ENCODE measurements at regions not wholly inside any gene's neighbourhood (a gene's known extent, or its start where the extent isn't known, plus 50 kb on each side); places are given as distances from the start of the nearest gene placed in this dataset.

DNA sequence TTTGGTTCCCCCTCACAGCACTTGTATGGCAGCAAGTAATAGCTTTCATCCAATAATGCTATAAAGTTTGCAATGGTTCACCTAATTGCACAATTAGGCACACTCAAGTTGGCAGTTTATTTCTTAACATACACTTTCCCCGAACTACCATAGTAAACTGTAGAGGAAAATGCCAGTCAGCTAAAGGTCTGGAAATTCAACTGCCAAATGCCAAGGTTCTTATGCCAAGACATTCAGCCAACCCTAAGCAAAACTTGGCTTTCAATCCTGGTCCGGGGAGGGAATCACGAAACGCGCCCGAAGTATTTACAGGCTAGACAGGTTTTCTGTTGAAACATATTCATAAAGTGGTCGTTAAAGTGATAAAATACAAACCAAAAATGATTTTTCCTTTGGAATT is 1512.4 kb upstream of the FLRT2 start:
- Histone ChIP-seq H3K36me3 (no peaks in the 10 kb centered on the region), H3K4me1 (no peaks in the 10 kb centered on the region), H3K4me3 (no peak overlapping the region), H3K9me3 (peaks cover 0 to 11% of the 10 kb centered on the region in 2 donors), H3K27me3 (no peaks in the 10 kb centered on the region), H3K27ac (no peak overlapping the region)
- intact Hi-C loops (cut with DNase I; ENCODE audit: low total_unique reads) (no loop called here), in situ Hi-C loops (cut with MboI; ENCODE audit: low pct_ligation_motif_present in 1 of 4, low pct_unique_long_range_greater_than_20kb in 1 of 4, low sequenced_read_pairs in 3 of 4) (no loop called here)
- DNase-seq = no peak
- WGBS, 2 donors (ENCODE audit: low coverage in 1 of 2) = 65 to 82% methylated on average over 6 to 7 of the region's 7 CpGs
- TF ChIP-seq POLR2AphosphoS5 (IDR thresholded peaks at IDR 0.05) (no peak), EP300 (IDR thresholded peaks at IDR 0.05; ENCODE audit: low read depth) (no peak), POLR2A (IDR thresholded peaks at IDR 0.05) (no peak)
- TF ChIP-seq, protein P1, sequence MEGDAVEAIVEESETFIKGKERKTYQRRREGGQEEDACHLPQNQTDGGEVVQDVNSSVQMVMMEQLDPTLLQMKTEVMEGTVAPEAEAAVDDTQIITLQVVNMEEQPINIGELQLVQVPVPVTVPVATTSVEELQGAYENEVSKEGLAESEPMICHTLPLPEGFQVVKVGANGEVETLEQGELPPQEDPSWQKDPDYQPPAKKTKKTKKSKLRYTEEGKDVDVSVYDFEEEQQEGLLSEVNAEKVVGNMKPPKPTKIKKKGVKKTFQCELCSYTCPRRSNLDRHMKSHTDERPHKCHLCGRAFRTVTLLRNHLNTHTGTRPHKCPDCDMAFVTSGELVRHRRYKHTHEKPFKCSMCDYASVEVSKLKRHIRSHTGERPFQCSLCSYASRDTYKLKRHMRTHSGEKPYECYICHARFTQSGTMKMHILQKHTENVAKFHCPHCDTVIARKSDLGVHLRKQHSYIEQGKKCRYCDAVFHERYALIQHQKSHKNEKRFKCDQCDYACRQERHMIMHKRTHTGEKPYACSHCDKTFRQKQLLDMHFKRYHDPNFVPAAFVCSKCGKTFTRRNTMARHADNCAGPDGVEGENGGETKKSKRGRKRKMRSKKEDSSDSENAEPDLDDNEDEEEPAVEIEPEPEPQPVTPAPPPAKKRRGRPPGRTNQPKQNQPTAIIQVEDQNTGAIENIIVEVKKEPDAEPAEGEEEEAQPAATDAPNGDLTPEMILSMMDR (IDR thresholded peaks at IDR 0.05) = no peak

DNA sequence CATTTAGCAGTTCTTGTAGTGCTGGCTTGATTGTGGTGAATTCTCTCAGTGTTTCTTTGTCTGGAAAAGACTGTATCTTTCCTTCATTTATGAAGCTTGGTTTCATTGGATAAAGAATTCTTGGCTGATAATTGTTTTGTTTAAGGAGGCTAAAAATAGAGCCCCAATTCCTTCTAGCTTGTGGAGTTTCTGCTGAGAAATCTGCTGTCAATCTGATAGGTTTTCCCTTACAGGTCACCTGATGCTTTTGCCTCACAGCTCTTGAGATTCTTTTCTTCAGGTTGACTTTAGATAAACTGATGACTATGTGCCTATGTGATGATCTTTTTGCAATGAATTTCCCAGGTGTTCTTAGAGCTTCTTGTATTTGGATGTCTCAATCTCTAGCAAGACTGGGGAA is 1508.5 kb upstream of the FLRT2 start:
- in situ Hi-C loops (cut with MboI; ENCODE audit: low pct_ligation_motif_present in 1 of 4, low pct_unique_long_range_greater_than_20kb in 1 of 4, low sequenced_read_pairs in 3 of 4) = no loop called here
- Histone ChIP-seq H3K9me3 (peaks cover 0 to 11% of the 10 kb centered on the region in 2 donors), H3K27ac (no peak overlapping the region), H3K4me1 (no peaks in the 10 kb centered on the region), H3K27me3 (no peaks in the 10 kb centered on the region), H3K4me3 (no peak overlapping the region), H3K36me3 (no peaks in the 10 kb centered on the region)
- DNase-seq = no peak
- intact Hi-C loops (cut with DNase I; ENCODE audit: low total_unique reads) = no loop called here
- TF ChIP-seq POLR2AphosphoS5 (IDR thresholded peaks at IDR 0.05) = no peak
- TF ChIP-seq, protein P1 (IDR thresholded peaks at IDR 0.05) = no peak
- TF ChIP-seq EP300 (IDR thresholded peaks at IDR 0.05; ENCODE audit: low read depth) = no peak
- TF ChIP-seq POLR2A (IDR thresholded peaks at IDR 0.05) = no peak

DNA sequence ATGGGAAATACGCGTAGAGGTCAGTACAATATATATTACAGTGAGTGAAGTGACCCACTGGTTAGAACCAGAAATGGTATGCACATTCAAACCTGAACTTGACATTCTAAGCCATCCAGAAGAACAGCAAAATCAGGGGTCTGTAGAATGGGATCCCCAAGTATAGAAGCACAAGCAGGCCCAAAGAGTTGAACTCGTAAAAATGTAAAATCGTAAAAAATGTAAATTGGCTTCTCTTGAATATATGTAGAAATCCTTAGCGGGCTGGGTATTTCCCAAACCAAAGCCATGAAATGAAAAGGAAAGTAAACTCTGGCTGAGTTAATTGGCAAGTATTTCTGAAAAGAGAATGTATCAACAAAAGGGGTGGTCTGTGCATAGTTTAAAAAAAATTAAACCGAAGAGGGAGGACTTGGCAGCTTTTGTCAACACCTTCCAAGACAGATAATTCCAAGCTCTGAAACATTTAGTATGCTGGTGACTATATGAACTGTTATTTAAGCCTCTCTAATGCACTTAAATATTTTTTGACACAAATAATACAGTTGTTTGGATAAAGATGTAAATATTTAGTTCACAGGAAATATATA is 1505.6 kb upstream of the FLRT2 start:
- H3K36me3 ChIP-seq = no peaks in the 10 kb centered on the region
- DNase-seq = no peak
- H3K4me3 ChIP-seq = no peak overlapping the region
- TF ChIP-seq, protein P1 (IDR thresholded peaks at IDR 0.05) = no peak
- TF ChIP-seq EP300 (IDR thresholded peaks at IDR 0.05; ENCODE audit: low read depth) = no peak
- H3K9me3 ChIP-seq = peaks cover 0 to 11% of the 10 kb centered on the region in 2 donors
- intact Hi-C loops (cut with DNase I; ENCODE audit: low total_unique reads) = no loop called here
- no peak overlapping the region for H3K27ac ChIP-seq
- in situ Hi-C loops (cut with MboI; ENCODE audit: low pct_ligation_motif_present in 1 of 4, low pct_unique_long_range_greater_than_20kb in 1 of 4, low sequenced_read_pairs in 3 of 4) = no loop called here
- no peaks in the 10 kb centered on the region for H3K4me1 ChIP-seq
- no peaks in the 10 kb centered on the region for H3K27me3 ChIP-seq
- WGBS, 2 donors (ENCODE audit: low coverage in 1 of 2) = 62 to 79% methylated on average over 6 of the region's 6 CpGs

DNA sequence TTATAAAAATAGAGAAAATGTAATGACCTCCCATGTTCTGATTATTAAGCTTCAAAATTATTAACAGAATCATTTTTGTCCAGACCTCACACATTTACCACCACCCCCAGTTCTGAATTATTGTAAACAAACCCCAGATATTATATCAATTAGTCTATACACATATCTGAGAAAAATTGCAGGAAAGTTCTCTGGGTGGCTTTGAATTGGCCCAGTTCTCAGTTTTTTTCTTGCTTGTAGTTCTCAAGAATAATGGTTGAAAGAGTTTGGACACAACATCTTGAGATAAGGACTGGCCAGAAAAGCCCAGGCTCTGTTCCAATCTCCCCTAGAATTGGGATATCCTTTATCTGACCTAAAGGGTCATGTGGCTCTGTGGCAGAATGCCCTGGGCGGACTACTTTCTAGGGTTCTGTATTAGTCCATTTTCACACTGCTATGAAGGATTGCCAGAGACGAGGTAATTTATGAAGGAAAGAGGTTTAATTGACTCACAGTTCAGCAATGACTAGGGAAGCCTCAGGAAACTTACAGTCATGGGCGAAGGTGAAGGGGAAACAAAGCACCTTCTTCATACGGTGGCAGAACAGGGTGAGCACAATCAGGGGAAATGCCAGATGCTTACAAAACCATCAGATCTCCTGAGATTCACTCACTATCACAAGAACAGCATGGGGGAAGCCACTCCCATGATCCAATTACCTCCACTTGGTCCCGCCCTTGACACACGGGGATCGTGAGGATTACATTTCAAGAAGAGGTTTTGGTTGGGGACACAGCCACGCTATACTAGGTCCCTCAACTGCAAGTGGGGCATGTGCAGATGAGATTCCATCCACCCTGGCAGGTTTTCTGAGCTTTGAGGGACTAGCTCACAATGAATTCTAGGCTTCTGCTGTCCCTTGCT is 1504.6 kb upstream of the FLRT2 start:
- Histone ChIP-seq H3K27me3 (no peaks in the 10 kb centered on the region), H3K36me3 (no peaks in the 10 kb centered on the region), H3K9me3 (peaks cover 0 to 11% of the 10 kb centered on the region in 2 donors), H3K27ac (no peak overlapping the region), H3K4me3 (no peak overlapping the region), H3K4me1 (no peaks in the 10 kb centered on the region)
- 64 to 82% methylated on average over 4 to 8 of the region's 8 CpGs for WGBS, 2 donors (ENCODE audit: low coverage in 1 of 2)
- in situ Hi-C loops (cut with MboI; ENCODE audit: low pct_ligation_motif_present in 1 of 4, low pct_unique_long_range_greater_than_20kb in 1 of 4, low sequenced_read_pairs in 3 of 4) = no loop called here
- no peak for DNase-seq
- intact Hi-C loops (cut with DNase I; ENCODE audit: low total_unique reads) = no loop called here
- TF ChIP-seq POLR2A (IDR thresholded peaks at IDR 0.05) (no peak), EP300 (IDR thresholded peaks at IDR 0.05; ENCODE audit: low read depth) (no peak), POLR2AphosphoS5 (IDR thresholded peaks at IDR 0.05) (no peak)
- TF ChIP-seq, protein P1 (IDR thresholded peaks at IDR 0.05) = no peak

All from transverse colon (tissue), 4 donors.